ENCODE measurements at regions not wholly inside any gene's neighbourhood (a gene's known extent, or its start where the extent isn't known, plus 50 kb on each side); places are given as distances from the start of the nearest gene placed in this dataset.
A peak's percentile ranks its signal among the peaks of the same experiment; 100 is the strongest.
"Not testable (repeated sequence)": the region's sequence is repeated elsewhere in the genome, so short reads cannot be mapped to it uniquely, and the experiment has no call there.

- peak; percentile 69 for DNase-seq
Observed at GRCh38 chr5:36739751-36740221, 133.4 kb downstream of the SLC1A3 start.

GRCh38 chr5:36740259-36740898 is 134.0 kb downstream of the SLC1A3 start:
- DNase-seq, result no peak

- DNase-seq, result no peak
Observed at GRCh38 chr5:36741128-36741527, 134.7 kb downstream of the SLC1A3 start.

GRCh38 chr5:36743891-36744772 is 132.4 kb upstream of the NIPBL start:
- DNase-seq, result no peak

- DNase-seq, result peak; percentile 16
Observed at GRCh38 chr5:36744773-36745589, 131.6 kb upstream of the NIPBL start.

- DNase-seq, result not testable (repeated sequence)
Observed at GRCh38 chr5:36747794-36748193, 128.8 kb upstream of the NIPBL start.

GRCh38 chr5:36751886-36752285 is 124.7 kb upstream of the NIPBL start:
- DNase-seq, result no peak

GRCh38 chr5:36755342-36755741 is 121.2 kb upstream of the NIPBL start:
- DNase-seq, result no peak

GRCh38 chr5:36755920-36756488 is 120.6 kb upstream of the NIPBL start:
- DNase-seq, result no peak

- no peak for DNase-seq
Observed at GRCh38 chr5:36756848-36757247, 119.7 kb upstream of the NIPBL start.

GRCh38 chr5:36759117-36759516 is 117.5 kb upstream of the NIPBL start:
- DNase-seq, result no peak

- no peak for DNase-seq
Observed at GRCh38 chr5:36763454-36763853, 113.1 kb upstream of the NIPBL start.

GRCh38 chr5:36765876-36766275 is 110.7 kb upstream of the NIPBL start:
- DNase-seq, result no peak

GRCh38 chr5:36766981-36767380 is 109.6 kb upstream of the NIPBL start:
- DNase-seq, result no peak

GRCh38 chr5:36768450-36768849 is 108.1 kb upstream of the NIPBL start:
- no peak for DNase-seq

- DNase-seq, result no peak
Observed at GRCh38 chr5:36769129-36769770, 107.3 kb upstream of the NIPBL start.

GRCh38 chr5:36770125-36770524 is 106.4 kb upstream of the NIPBL start:
- no peak for DNase-seq

- DNase-seq, result no peak
Observed at GRCh38 chr5:36772276-36773140, 104.1 kb upstream of the NIPBL start.

GRCh38 chr5:36777105-36777757 is 99.3 kb upstream of the NIPBL start:
- DNase-seq, result no peak

- DNase-seq, result no peak
Observed at GRCh38 chr5:36778336-36778735, 98.2 kb upstream of the NIPBL start.

- DNase-seq, result not testable (repeated sequence)
Observed at GRCh38 chr5:36782612-36783011, 94.0 kb upstream of the NIPBL start.

Data from stimulated activated CD4-positive, alpha-beta T cell treated with anti-CD3 and anti-CD28 coated beads, Interleukin-4, amount 100 ng/mL, for 1 hour (primary cell).